ENCODE measurements at regions not wholly inside any gene's neighbourhood (a gene's known extent, or its start where the extent isn't known, plus 50 kb on each side); places are given as distances from the start of the nearest gene placed in this dataset.

- H3K79me2 ChIP-seq (ENCODE audit: insufficient read depth, low read length) = no peaks in the 10 kb centered on the region
- H3K4me1 ChIP-seq (ENCODE audit: insufficient read depth, low read length) = peaks cover 10% of the 10 kb centered on the region
- H3K36me3 ChIP-seq (ENCODE audit: insufficient read depth, low read length) = no peaks in the 10 kb centered on the region
- no peak overlapping the region for H2AFZ ChIP-seq (ENCODE audit: low read length)
- H3K9me3 ChIP-seq (ENCODE audit: low read depth, low read length) = no peaks in the 10 kb centered on the region
- no peaks in the 10 kb centered on the region for H4K20me1 ChIP-seq (ENCODE audit: insufficient read depth, low read length)
- peak; percentile 48 for DNase-seq (ENCODE audit: insufficient read length, low spot score, missing footprints)
- no peaks in the 10 kb centered on the region for H3K27me3 ChIP-seq (ENCODE audit: insufficient read depth, low read length)
- peak overlapping the region; percentile 9 for H3K4me2 ChIP-seq (ENCODE audit: insufficient read depth, low read length)
- TF ChIP-seq, protein P1, sequence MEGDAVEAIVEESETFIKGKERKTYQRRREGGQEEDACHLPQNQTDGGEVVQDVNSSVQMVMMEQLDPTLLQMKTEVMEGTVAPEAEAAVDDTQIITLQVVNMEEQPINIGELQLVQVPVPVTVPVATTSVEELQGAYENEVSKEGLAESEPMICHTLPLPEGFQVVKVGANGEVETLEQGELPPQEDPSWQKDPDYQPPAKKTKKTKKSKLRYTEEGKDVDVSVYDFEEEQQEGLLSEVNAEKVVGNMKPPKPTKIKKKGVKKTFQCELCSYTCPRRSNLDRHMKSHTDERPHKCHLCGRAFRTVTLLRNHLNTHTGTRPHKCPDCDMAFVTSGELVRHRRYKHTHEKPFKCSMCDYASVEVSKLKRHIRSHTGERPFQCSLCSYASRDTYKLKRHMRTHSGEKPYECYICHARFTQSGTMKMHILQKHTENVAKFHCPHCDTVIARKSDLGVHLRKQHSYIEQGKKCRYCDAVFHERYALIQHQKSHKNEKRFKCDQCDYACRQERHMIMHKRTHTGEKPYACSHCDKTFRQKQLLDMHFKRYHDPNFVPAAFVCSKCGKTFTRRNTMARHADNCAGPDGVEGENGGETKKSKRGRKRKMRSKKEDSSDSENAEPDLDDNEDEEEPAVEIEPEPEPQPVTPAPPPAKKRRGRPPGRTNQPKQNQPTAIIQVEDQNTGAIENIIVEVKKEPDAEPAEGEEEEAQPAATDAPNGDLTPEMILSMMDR (IDR thresholded peaks at IDR 0.05; ENCODE audit: extremely low read depth, low read depth, low read length) = no peak
- no peak overlapping the region for H3K4me3 ChIP-seq (ENCODE audit: insufficient read depth, low read length)
- peak overlapping the region; percentile 87 for H3K27ac ChIP-seq (ENCODE audit: low read depth, low read length)
Observed at GRCh38 chr6:43996618-43997344, 130.5 kb downstream of the MRPL14 start.

DNA sequence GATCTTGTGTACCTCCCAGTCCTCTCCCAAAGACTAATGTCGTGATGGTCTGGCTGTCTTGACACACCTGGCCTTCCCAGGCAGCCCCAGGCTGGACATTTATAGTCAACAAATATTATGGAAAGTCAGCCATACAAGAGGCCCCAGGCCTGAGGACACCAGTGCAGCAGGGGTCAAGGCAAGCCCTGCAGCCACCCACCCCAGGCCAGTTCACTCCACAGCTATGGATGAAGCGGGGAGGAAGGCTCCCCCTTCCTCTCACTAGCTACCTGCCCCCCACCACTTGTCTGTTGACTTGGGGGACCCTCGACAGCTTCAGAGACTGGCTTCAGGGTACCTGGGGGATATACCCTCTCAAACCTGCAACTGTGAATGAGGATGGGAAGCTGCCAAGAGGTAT, 132.1 kb downstream of the MRPL14 start:
- TF ChIP-seq, protein P1 (IDR thresholded peaks at IDR 0.05; ENCODE audit: extremely low read depth, low read depth, low read length) = no peak
- H3K79me2 ChIP-seq (ENCODE audit: insufficient read depth, low read length) = no peaks in the 10 kb centered on the region
- no peak overlapping the region for H2AFZ ChIP-seq (ENCODE audit: low read length)
- H3K4me3 ChIP-seq (ENCODE audit: insufficient read depth, low read length) = no peak overlapping the region
- H3K27ac ChIP-seq (ENCODE audit: low read depth, low read length) = no peak overlapping the region
- no peaks in the 10 kb centered on the region for H3K27me3 ChIP-seq (ENCODE audit: insufficient read depth, low read length)
- no peaks in the 10 kb centered on the region for H4K20me1 ChIP-seq (ENCODE audit: insufficient read depth, low read length)
- no peaks in the 10 kb centered on the region for H3K36me3 ChIP-seq (ENCODE audit: insufficient read depth, low read length)
- H3K4me2 ChIP-seq (ENCODE audit: insufficient read depth, low read length) = no peak overlapping the region
- H3K4me1 ChIP-seq (ENCODE audit: insufficient read depth, low read length) = peaks cover 23% of the 10 kb centered on the region
- H3K9me3 ChIP-seq (ENCODE audit: low read depth, low read length) = no peaks in the 10 kb centered on the region
- DNase-seq (ENCODE audit: insufficient read length, low spot score, missing footprints) = no peak

DNA sequence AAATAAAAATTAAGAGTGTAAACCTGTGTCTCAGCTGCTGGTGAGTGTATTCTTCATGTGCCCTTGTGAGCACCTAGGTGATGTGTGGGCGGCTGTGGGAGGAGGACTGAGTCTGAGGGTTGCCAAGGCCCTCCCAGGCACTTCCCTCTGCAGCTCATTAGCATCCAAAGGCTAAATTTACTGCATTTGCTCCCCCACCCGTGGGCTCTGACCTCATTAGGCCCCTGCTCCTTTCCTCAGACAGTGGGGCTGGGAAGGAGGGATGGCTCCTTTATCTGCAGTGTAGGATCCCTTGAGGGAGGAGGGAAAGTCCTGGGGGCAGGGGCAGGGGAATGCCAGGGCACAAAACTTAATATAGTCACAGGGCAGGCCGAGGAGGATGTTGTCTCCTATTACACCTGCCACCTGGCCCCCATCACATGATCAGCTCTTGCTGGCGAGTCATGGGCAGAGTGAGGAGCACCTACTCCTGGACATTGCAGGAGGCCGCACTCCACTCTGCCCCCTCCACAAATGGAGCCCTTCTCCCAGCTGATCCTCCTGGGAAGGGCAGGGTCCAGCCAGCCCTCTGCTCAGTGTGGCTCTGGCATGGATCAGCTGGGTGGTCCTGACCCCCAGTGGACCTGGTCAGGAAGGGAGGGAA, 133.2 kb downstream of the MRPL14 start:
- Histone ChIP-seq H3K27ac (ENCODE audit: low read depth, low read length) (no peak overlapping the region), H3K36me3 (ENCODE audit: insufficient read depth, low read length) (no peaks in the 10 kb centered on the region), H3K4me2 (ENCODE audit: insufficient read depth, low read length) (no peak overlapping the region), H4K20me1 (ENCODE audit: insufficient read depth, low read length) (no peaks in the 10 kb centered on the region), H3K4me1 (ENCODE audit: insufficient read depth, low read length) (peaks cover 28% of the 10 kb centered on the region), H3K9me3 (ENCODE audit: low read depth, low read length) (no peaks in the 10 kb centered on the region), H3K27me3 (ENCODE audit: insufficient read depth, low read length) (no peaks in the 10 kb centered on the region), H3K4me3 (ENCODE audit: insufficient read depth, low read length) (no peak overlapping the region), H3K79me2 (ENCODE audit: insufficient read depth, low read length) (no peaks in the 10 kb centered on the region), H2AFZ (ENCODE audit: low read length) (no peak overlapping the region)
- DNase-seq (ENCODE audit: insufficient read length, low spot score, missing footprints) = peak; percentile 22
- TF ChIP-seq, protein P1 (IDR thresholded peaks at IDR 0.05; ENCODE audit: extremely low read depth, low read depth, low read length) = no peak

Measured in osteoblast (primary cell).